ENCODE measurements at regions not wholly inside any gene's neighbourhood (a gene's known extent, or its start where the extent isn't known, plus 50 kb on each side); places are given as distances from the start of the nearest gene placed in this dataset.

DNA sequence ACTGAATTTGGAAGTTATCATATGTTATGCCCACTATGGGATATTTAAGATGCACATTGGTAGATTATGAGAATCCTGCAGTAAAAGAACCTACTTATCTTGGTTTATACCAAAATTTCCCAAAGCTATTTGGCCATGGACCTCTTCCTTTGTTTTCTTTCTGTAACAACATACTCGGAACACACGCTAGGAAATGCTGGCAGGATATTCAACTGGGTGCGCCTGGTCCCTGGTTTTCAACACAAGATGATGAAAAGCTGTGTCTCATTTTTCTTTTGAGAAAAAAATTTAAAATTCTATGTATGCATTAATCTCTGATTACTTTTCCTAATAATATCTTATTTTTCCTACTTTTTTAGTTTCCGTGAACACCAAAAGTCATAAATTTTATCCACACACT lies 128.5 kb upstream of the NRP1 start:
- no peak for DNase-seq (ENCODE audit: low read depth in 1 of 2, low spot score in 1 of 2)
- no peak overlapping the region for H3K27ac ChIP-seq (replicated peaks)
- TF ChIP-seq, protein P1, sequence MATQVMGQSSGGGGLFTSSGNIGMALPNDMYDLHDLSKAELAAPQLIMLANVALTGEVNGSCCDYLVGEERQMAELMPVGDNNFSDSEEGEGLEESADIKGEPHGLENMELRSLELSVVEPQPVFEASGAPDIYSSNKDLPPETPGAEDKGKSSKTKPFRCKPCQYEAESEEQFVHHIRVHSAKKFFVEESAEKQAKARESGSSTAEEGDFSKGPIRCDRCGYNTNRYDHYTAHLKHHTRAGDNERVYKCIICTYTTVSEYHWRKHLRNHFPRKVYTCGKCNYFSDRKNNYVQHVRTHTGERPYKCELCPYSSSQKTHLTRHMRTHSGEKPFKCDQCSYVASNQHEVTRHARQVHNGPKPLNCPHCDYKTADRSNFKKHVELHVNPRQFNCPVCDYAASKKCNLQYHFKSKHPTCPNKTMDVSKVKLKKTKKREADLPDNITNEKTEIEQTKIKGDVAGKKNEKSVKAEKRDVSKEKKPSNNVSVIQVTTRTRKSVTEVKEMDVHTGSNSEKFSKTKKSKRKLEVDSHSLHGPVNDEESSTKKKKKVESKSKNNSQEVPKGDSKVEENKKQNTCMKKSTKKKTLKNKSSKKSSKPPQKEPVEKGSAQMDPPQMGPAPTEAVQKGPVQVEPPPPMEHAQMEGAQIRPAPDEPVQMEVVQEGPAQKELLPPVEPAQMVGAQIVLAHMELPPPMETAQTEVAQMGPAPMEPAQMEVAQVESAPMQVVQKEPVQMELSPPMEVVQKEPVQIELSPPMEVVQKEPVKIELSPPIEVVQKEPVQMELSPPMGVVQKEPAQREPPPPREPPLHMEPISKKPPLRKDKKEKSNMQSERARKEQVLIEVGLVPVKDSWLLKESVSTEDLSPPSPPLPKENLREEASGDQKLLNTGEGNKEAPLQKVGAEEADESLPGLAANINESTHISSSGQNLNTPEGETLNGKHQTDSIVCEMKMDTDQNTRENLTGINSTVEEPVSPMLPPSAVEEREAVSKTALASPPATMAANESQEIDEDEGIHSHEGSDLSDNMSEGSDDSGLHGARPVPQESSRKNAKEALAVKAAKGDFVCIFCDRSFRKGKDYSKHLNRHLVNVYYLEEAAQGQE (IDR thresholded peaks at IDR 0.05; ENCODE audit: insufficient replicate concordance, low read depth) = no peak
- TF ChIP-seq CTCF (IDR thresholded peaks at IDR 0.05; ENCODE audit: insufficient read depth, low read length) (no peak), POLR2AphosphoS5 (IDR thresholded peaks at IDR 0.05; ENCODE audit: low read depth) (no peak), GABPA (IDR thresholded peaks at IDR 0.05; ENCODE audit: low read depth) (no peak), SPI1 (IDR thresholded peaks at IDR 0.05; ENCODE audit: borderline replicate concordance, low read depth) (no peak)
- H3K27me3 ChIP-seq (ENCODE audit: insufficient read depth, poor library complexity, severe bottlenecking) = no peaks in the 10 kb centered on the region
- no peak overlapping the region for H3K4me3 ChIP-seq (replicated peaks; ENCODE audit: insufficient read depth, low read length)

DNA sequence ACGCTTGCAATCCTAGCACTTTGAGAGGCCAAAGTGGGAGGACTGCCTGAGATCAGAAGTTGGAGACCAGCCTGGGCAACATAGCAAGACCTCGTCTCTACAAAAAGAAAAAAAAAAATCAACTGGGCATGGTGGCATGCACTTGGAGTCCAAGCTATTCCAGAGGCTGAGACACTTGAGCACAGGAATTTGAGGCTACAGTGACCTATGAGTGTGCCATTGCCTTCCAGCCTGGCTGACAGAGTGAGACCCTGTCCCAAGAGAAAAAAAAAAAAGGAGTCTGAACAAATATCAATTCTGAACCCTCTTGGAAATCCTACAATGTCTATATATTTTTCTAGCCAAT lies 126.8 kb upstream of the NRP1 start:
- Histone ChIP-seq H3K4me3 (replicated peaks; ENCODE audit: insufficient read depth, low read length) (no peak overlapping the region), H3K27me3 (ENCODE audit: insufficient read depth, poor library complexity, severe bottlenecking) (no peaks in the 10 kb centered on the region), H3K27ac (replicated peaks) (no peak overlapping the region)
- TF ChIP-seq, protein P1 (IDR thresholded peaks at IDR 0.05; ENCODE audit: insufficient replicate concordance, low read depth) = no peak
- TF ChIP-seq SPI1 (IDR thresholded peaks at IDR 0.05; ENCODE audit: borderline replicate concordance, low read depth) = no peak
- DNase-seq (ENCODE audit: low read depth in 1 of 2, low spot score in 1 of 2) = no peak

- no peak overlapping the region for H3K4me3 ChIP-seq (replicated peaks; ENCODE audit: insufficient read depth, low read length)
- TF ChIP-seq POLR2AphosphoS5 (IDR thresholded peaks at IDR 0.05; ENCODE audit: low read depth) (no peak), SPI1 (IDR thresholded peaks at IDR 0.05; ENCODE audit: borderline replicate concordance, low read depth) (no peak)
- no peak overlapping the region for H3K27ac ChIP-seq (replicated peaks)
- no peak for DNase-seq (ENCODE audit: low read depth in 1 of 2, low spot score in 1 of 2)
- H3K27me3 ChIP-seq (ENCODE audit: insufficient read depth, poor library complexity, severe bottlenecking) = no peaks in the 10 kb centered on the region
These were observed 126.2 kb upstream of the NRP1 start for GRCh38 chr10:33460505-33461294.

GRCh38 chr10:33459602-33460001 lies 125.1 kb upstream of the NRP1 start:
- no peak overlapping the region for H3K4me3 ChIP-seq (replicated peaks; ENCODE audit: insufficient read depth, low read length)
- no peak for DNase-seq (ENCODE audit: low read depth in 1 of 2, low spot score in 1 of 2)
- H3K27me3 ChIP-seq (ENCODE audit: insufficient read depth, poor library complexity, severe bottlenecking) = no peaks in the 10 kb centered on the region
- H3K27ac ChIP-seq (replicated peaks) = no peak overlapping the region
- no peak for TF ChIP-seq GABPA (IDR thresholded peaks at IDR 0.05; ENCODE audit: low read depth)
- TF ChIP-seq, protein P1 (IDR thresholded peaks at IDR 0.05; ENCODE audit: insufficient replicate concordance, low read depth) = no peak
- TF ChIP-seq CTCF (IDR thresholded peaks at IDR 0.05; ENCODE audit: insufficient read depth, low read length) = no peak
- no peak for TF ChIP-seq SPI1 (IDR thresholded peaks at IDR 0.05; ENCODE audit: borderline replicate concordance, low read depth)

All from HL-60 (cell line).